Smooth muscle cell (in vitro differentiated cells): ENCODE measurements at regions not wholly inside any gene's neighbourhood (a gene's known extent, or its start where the extent isn't known, plus 50 kb on each side); places are given as distances from the start of the nearest gene placed in this dataset.

Source experiments
- DNase-seq: peaks from one replicate; lab custom pipeline; 2025; ENCODE audit not compliant: unreplicated experiment; lab: John Stamatoyannopoulos, UW
- H2AFZ ChIP-seq: fragments of 200-600 bp; sonication (generic); 2 replicates; pipeline ENCODE4 v1.6.0; 2016; ENCODE audit warnings: antibody characterized with exemption, low read depth, mild to moderate bottlenecking
- H3F3A ChIP-seq: fragments of 200-600 bp; sonication (generic); 2 replicates; pipeline ENCODE4 v1.6.0; 2017; ENCODE audit warnings: antibody characterized with exemption, low read depth
- H3K27ac ChIP-seq: fragments of 200-600 bp; sonication (generic); 2 replicates; pipeline ENCODE4 v1.5.1; 2016; ENCODE audit warnings: low read depth, mild to moderate bottlenecking
- H3K27me3 ChIP-seq: fragments of 200-600 bp; sonication (generic); 2 replicates; pipeline ENCODE4 v1.6.1; 2016; ENCODE audit warnings: low read depth, mild to moderate bottlenecking
- H3K36me3 ChIP-seq: fragments of 200-600 bp; sonication (generic); 2 replicates; pipeline ENCODE4 v1.5.1; 2016; ENCODE audit warnings: low read depth
- H3K4me1 ChIP-seq: fragments of 200-600 bp; sonication (generic); 2 replicates; pipeline ENCODE4 v1.5.1; 2016; ENCODE audit warnings: low read depth
- H3K4me2 ChIP-seq: fragments of 200-600 bp; sonication (generic); 2 replicates; pipeline ENCODE4 v1.6.0; 2016; ENCODE audit warnings: mild to moderate bottlenecking
- H3K4me3 ChIP-seq: fragments of 200-600 bp; sonication (generic); 2 replicates; pipeline ENCODE4 v1.5.1; 2016; ENCODE audit warnings: mild to moderate bottlenecking
- H3K79me2 ChIP-seq: fragments of 200-600 bp; sonication (generic); 2 replicates; pipeline ENCODE4 v1.6.0; 2016; ENCODE audit warnings: low read depth, mild to moderate bottlenecking
- H3K9ac ChIP-seq: fragments of 200-600 bp; sonication (generic); 2 replicates; pipeline ENCODE4 v1.6.0; 2016; ENCODE audit warnings: low read depth
- H3K9me3 ChIP-seq: fragments of 200-600 bp; sonication (generic); replicated peaks from 2 replicates; pipeline ENCODE4 v1.5.1; 2016; ENCODE audit warnings: low read depth
- H4K20me1 ChIP-seq: fragments of 200-600 bp; sonication (generic); 2 replicates; pipeline ENCODE4 v1.6.0; 2016; ENCODE audit warnings: low read depth
- CTCF ChIP-seq: fragments of 200-600 bp; sonication (generic); IDR thresholded peaks from 2 replicates; pipeline ENCODE4 v1.5.1; 2017; ENCODE audit warnings: borderline replicate concordance, mild to moderate bottlenecking, antibody characterized with exemption; ENCODE audit not compliant: insufficient read depth, poor library complexity, severe bottlenecking
- WGBS: methylation state at CpG from one replicate; pipeline ENCODE4 v1.1.7; 2016; ENCODE audit warnings: low lambda C conversion rate; 5-methylcytosine and 5-hydroxymethylcytosine counted together

DNA sequence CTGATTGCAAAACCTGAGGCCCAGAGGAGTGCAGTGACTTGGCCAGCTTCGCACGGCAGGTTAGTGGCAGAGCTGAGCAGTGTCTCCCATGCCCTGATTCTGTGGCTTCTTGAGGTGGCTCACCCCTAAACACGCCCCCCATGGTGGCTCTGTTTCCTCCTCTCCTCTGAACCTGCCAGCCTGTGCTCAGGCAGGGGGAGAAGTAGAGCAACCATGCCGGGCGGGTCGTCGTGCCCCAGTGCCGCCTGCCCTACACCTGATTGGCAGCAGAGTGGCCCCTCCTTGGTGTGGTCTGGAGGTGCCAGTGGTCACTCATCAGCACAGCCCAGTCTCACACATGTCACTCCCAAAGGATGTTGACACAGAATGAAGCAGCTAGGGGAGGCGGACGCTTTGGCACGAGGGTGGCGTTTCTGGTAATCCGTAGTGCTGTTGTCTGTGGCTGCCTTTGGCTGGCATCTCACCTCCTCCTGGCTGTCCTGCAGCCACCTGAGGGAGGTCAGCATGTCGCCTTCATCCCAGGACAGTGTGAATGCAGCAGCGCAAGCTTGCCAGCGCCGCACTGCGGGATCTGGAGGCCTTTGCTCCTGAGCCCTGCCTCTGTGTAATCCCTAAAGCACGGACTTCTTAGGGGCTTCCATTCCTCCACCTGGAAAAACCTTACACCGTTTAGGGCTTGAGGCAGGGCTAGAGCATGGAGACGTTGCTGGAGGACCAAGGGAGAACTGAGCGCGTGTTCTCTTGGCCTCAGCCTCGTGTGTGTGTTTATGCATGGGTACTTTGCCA, 294.7 kb downstream of the SEC14L1 start:
- no peak for TF ChIP-seq CTCF
- no peak for DNase-seq
- 59% methylated on average over 24 of the region's 24 CpGs for WGBS
- H4K20me1 ChIP-seq: peaks cover 100% of the 10 kb centered on the region
- no peaks in the 10 kb centered on the region for H3K27me3 ChIP-seq
- H3K27ac ChIP-seq: peak overlapping the region; percentile 95
- no peaks in the 10 kb centered on the region for H3K36me3 ChIP-seq
- peaks cover 21% of the 10 kb centered on the region for H3F3A ChIP-seq
- peaks cover 87% of the 10 kb centered on the region for H3K79me2 ChIP-seq
- H2AFZ ChIP-seq: no peak overlapping the region
- peak overlapping the region; percentile 65 for H3K4me2 ChIP-seq
- H3K9me3 ChIP-seq: no peaks in the 10 kb centered on the region
- no peak overlapping the region for H3K4me3 ChIP-seq
- peaks cover 52% of the 10 kb centered on the region for H3K4me1 ChIP-seq
- no peak overlapping the region for H3K9ac ChIP-seq

GRCh38 chr17:77436058-77436442, 295.3 kb downstream of the SEC14L1 start:
- H3K27me3 ChIP-seq: no peaks in the 10 kb centered on the region
- 4% methylated on average over 11 of the region's 11 CpGs for WGBS
- H3K4me1 ChIP-seq: peaks cover 52% of the 10 kb centered on the region
- H3K27ac ChIP-seq: peak overlapping the region; percentile 95
- peaks cover 20% of the 10 kb centered on the region for H3F3A ChIP-seq
- no peaks in the 10 kb centered on the region for H3K9me3 ChIP-seq
- H2AFZ ChIP-seq: no peak overlapping the region
- H3K4me2 ChIP-seq: peak overlapping the region; percentile 65
- TF ChIP-seq CTCF: no peak
- H3K9ac ChIP-seq: no peak overlapping the region
- H3K4me3 ChIP-seq: peak overlapping the region; percentile 22
- no peaks in the 10 kb centered on the region for H3K36me3 ChIP-seq
- H3K79me2 ChIP-seq: peaks cover 87% of the 10 kb centered on the region
- DNase-seq: no peak
- peaks cover 100% of the 10 kb centered on the region for H4K20me1 ChIP-seq

- H3K79me2 ChIP-seq: peaks cover 87% of the 10 kb centered on the region
- DNase-seq: no peak
- H3K4me2 ChIP-seq: peak overlapping the region; percentile 65
- H3F3A ChIP-seq: peaks cover 22% of the 10 kb centered on the region
- TF ChIP-seq CTCF: no peak
- H3K9ac ChIP-seq: no peak overlapping the region
- no peaks in the 10 kb centered on the region for H3K9me3 ChIP-seq
- peak overlapping the region; percentile 17 for H3K27ac ChIP-seq
- H3K4me3 ChIP-seq: peak overlapping the region; percentile 22
- H3K4me1 ChIP-seq: peaks cover 52% of the 10 kb centered on the region
- no peak overlapping the region for H2AFZ ChIP-seq
- no peaks in the 10 kb centered on the region for H3K36me3 ChIP-seq
- H3K27me3 ChIP-seq: no peaks in the 10 kb centered on the region
- WGBS: 40% methylated on average over 10 of the region's 11 CpGs
- peaks cover 100% of the 10 kb centered on the region for H4K20me1 ChIP-seq
Measured at GRCh38 chr17:77436481-77436880, 295.7 kb downstream of the SEC14L1 start.

DNA sequence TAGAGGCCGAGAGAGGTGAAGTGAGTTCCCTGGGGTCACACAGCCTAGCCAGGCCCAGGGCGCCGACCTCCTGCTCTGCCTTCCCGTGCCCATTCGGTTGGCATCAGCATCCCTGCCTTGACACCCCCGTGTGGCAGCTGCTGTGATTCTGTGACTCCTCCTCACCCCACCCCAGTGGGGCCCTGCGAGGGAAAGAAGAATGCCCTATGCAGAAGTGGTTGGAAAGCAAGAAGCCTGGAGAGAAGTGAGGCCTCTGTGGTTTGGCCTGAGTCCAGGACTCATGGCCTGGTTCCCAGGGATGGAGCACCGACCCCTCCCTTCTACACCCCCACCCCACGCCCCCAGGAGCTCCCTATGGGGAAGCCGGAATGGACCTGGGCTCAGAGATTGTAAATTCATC, 296.2 kb downstream of the SEC14L1 start:
- H4K20me1 ChIP-seq: peaks cover 100% of the 10 kb centered on the region
- H3K27ac ChIP-seq: no peak overlapping the region
- no peaks in the 10 kb centered on the region for H3K36me3 ChIP-seq
- H3K9ac ChIP-seq: no peak overlapping the region
- H3K79me2 ChIP-seq: peaks cover 87% of the 10 kb centered on the region
- no peak overlapping the region for H2AFZ ChIP-seq
- H3F3A ChIP-seq: peaks cover 27% of the 10 kb centered on the region
- WGBS: 38% methylated on average over 10 of the region's 10 CpGs
- H3K4me1 ChIP-seq: peaks cover 52% of the 10 kb centered on the region
- DNase-seq: peak; percentile 22
- peak overlapping the region; percentile 65 for H3K4me2 ChIP-seq
- no peaks in the 10 kb centered on the region for H3K9me3 ChIP-seq
- H3K4me3 ChIP-seq: no peak overlapping the region
- no peaks in the 10 kb centered on the region for H3K27me3 ChIP-seq
- no peak for TF ChIP-seq CTCF
